Renal pelvis (tissue), 1 donor: ENCODE measurements at regions not wholly inside any gene's neighbourhood (a gene's known extent, or its start where the extent isn't known, plus 50 kb on each side); places are given as distances from the start of the nearest gene placed in this dataset.
A peak's percentile ranks its signal among the peaks of the same experiment; 100 is the strongest.
"Not testable (repeated sequence)": the region's sequence is repeated elsewhere in the genome, so short reads cannot be mapped to it uniquely, and the experiment has no call there.

ENCODE experiments used
- DNase-seq: peaks from one replicate; pipeline ENCODE4 v3.0.0-alpha.2; 2013

GRCh38 chr2:36058076-36058475 is 297.5 kb upstream of the CRIM1 start:
- no peak for DNase-seq

GRCh38 chr2:36052819-36053218 is 302.8 kb upstream of the CRIM1 start:
- DNase-seq: no peak

GRCh38 chr2:36044411-36044810 is 311.2 kb upstream of the CRIM1 start:
- no peak for DNase-seq

DNA sequence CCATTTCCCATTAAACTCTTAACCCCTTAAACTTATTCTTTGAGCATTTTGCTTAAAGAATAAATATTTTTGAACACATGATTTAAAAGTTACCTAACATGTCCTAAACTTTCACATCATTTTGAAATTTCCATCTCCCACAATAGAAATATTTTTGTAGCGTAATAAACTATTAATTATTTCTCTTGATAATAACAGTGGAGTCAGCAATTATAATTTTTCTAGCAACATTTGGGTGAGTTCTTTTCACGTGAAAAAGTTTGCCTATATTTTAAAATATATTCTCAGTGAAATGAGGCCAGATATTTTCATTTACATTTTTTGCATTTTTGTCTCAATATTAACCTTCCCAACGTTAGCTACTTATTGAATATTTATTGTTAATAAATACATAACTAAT is 320.4 kb upstream of the CRIM1 start:
- DNase-seq: no peak

GRCh38 chr2:36032046-36032445 is 323.5 kb upstream of the CRIM1 start:
- DNase-seq: no peak

DNA sequence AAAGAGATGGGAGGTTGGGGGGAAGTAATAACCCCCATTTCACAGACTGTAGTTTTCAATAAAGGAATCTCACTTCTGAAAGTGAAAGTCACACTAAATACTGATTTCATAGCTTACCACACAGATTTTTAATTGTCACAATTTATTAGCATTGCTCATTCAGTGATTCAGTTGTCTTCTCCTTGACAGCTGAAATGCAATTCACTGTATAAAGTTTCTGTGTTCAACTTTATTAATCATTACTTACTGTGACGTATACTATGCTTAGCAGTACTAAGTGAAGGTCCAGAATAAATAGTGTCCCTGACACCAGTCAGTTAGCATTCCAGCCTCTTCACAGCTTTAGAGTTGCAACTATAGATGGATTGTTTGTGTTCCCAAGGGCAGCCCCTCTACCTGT is 324.1 kb upstream of the CRIM1 start:
- DNase-seq: no peak

- DNase-seq: no peak
These were observed 328.0 kb upstream of the CRIM1 start for GRCh38 chr2:36027616-36028015.

DNA sequence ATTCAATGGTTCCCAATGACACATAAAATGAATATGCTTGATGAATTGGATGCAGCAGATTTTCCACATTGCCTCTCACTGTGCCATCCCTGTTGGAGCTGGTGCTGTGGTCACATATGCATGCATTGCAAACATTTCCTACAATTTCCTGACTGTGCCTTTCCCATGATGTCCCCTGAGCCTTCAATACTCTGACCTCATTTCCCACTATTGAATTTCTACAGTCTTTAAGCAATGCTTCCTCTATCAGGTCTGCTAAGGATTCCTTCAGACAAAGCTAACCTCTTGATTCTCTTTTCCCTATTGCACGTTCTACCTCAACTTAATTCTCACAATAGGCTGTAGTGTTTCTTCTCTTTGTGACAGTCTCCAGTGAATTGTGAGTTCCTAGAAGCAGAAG is 342.5 kb upstream of the CRIM1 start:
- no peak for DNase-seq

- no peak for DNase-seq
These were observed 349.1 kb upstream of the CRIM1 start for GRCh38 chr2:36006444-36006843.

GRCh38 chr2:36002941-36003340 is 352.6 kb upstream of the CRIM1 start:
- DNase-seq: no peak

- no peak for DNase-seq
These were observed 358.1 kb upstream of the CRIM1 start for GRCh38 chr2:35997488-35997887.

- DNase-seq: no peak
These were observed 366.1 kb upstream of the CRIM1 start for GRCh38 chr2:35989503-35989902.

DNA sequence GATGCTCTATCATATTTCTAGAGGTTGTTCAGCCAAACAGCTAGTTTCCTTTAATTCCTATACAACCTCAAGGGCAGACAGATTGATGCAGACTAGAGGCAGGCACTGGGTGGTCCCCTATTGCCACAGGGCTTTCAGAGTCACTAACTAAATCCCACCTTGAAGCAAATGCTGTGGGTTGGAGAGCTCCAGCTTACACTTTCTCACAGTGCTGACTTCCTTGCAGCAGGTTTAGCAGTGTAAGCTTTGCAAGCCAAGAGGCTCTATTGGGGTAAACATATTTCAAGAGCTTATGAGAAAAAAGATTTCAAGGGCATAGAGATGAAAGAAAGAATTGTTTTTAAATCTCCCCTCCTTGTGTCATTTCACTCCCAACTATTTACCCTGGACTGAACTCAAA is 366.5 kb upstream of the CRIM1 start:
- DNase-seq: no peak

GRCh38 chr2:35986871-35987270 is 368.7 kb upstream of the CRIM1 start:
- DNase-seq: no peak

DNA sequence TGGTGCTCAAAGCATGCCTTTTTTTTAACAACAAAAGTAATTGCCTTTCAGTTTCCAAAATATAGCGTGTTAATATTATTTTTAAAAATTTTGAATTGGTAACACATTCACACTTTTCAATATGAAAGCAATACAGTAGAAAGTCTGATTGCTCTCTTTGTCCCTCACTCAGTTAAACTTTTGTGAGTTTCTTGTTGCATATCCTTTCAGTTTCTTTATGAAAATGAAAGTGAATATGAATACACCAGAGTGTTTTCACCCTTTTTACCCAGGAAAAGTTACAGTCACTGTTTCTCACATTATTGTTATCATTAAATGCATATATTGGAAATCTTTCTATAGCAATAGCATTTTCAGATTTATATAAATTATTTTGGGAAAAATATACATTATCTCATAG is 377.4 kb upstream of the CRIM1 start:
- no peak for DNase-seq

DNA sequence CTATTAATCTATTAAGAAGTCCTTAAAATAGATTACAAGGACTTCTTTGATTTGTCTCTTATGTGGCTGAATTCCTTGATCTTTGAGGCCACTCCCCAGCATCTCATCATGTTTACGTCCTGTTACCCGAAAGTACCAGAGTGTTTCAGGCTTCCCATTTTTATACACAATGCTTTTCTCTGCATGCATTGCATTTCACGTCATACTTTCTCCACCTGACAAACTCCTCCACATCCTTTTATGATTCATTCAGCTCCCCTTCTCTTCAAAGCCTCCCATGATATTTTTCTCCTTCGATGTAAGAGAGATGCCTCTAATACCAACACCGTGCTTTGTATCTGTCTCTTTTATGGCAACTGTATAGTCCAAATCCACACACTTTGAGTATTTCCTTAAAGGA is 379.0 kb upstream of the CRIM1 start:
- no peak for DNase-seq

- DNase-seq: peak; percentile 4
These were observed 381.8 kb upstream of the CRIM1 start for GRCh38 chr2:35973737-35974132.

GRCh38 chr2:35973132-35973736 is 382.3 kb upstream of the CRIM1 start:
- DNase-seq: peak; percentile 19

GRCh38 chr2:35963824-35964223 is 391.8 kb upstream of the CRIM1 start:
- no peak for DNase-seq

DNA sequence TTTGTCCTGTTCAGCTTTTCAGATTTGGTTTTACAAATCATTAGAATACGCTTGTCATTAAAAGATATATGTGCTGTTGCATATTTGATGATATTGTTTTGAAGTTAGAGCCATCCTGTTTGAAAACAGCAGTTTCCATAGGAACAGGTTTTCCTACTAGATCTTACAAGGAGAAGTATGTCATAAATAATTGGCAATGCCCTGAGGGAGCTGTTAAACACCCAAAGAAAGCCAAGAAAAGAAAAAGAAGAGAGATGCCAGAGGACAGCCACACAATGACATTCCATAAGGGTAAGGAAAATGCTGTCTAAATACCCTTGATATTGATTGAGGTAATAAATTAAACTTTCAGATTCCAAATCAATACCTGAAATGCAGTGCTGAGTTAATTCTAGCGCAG is 392.2 kb upstream of the CRIM1 start:
- DNase-seq: no peak

DNA sequence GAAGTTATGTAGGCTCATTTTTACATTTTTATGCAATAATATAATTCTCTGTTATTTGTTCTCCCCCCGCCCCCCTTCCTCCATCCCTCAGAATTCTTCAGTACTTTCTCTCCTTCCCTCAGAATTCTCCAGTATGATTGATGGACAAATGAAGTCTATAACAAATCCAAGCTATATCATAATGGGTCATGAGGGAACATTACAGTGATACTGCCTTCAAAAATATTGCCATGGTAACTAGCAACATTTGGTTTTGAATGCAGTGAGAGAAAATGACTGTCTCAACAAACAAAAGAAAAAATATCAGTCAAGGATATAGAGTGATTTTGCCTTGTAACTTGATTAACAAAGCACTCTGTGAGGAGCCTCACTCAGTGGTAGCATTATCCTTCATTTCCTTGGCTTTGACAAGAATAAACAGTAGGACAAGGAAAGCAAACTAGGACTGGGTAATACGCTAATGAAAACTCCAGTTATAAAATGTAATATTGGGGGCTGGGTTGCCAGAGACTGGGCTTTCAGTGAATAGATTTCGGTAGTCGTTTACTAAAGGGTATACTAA is 392.9 kb upstream of the CRIM1 start:
- no peak for DNase-seq

DNA sequence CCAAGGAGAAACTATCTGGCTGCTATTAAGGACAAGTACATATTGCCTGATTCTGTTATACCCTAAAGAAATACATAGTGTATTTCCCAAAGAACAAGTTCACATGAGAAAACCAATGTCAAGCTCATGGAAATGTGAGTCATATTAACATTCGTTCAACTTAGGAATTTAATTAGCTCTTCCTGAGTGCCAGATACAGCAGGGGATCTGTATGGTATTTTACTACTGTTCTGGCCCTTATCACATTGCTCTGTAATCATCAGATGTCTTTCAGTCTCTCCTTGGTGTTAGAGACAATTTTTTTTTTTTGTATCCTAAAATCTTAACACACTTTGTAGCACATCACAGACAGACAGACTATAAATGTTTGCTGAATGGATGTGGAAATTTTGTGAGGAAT is 395.0 kb upstream of the CRIM1 start:
- no peak for DNase-seq

- not testable (repeated sequence) for DNase-seq
These were observed 398.5 kb upstream of the CRIM1 start for GRCh38 chr2:35957053-35957452.

GRCh38 chr2:35946478-35946877 is 409.1 kb upstream of the CRIM1 start:
- no peak for DNase-seq

- no peak for DNase-seq
These were observed 416.7 kb upstream of the CRIM1 start for GRCh38 chr2:35938838-35939237.
